ENCODE measurements at regions not wholly inside any gene's neighbourhood (a gene's known extent, or its start where the extent isn't known, plus 50 kb on each side); places are given as distances from the start of the nearest gene placed in this dataset.

DNA sequence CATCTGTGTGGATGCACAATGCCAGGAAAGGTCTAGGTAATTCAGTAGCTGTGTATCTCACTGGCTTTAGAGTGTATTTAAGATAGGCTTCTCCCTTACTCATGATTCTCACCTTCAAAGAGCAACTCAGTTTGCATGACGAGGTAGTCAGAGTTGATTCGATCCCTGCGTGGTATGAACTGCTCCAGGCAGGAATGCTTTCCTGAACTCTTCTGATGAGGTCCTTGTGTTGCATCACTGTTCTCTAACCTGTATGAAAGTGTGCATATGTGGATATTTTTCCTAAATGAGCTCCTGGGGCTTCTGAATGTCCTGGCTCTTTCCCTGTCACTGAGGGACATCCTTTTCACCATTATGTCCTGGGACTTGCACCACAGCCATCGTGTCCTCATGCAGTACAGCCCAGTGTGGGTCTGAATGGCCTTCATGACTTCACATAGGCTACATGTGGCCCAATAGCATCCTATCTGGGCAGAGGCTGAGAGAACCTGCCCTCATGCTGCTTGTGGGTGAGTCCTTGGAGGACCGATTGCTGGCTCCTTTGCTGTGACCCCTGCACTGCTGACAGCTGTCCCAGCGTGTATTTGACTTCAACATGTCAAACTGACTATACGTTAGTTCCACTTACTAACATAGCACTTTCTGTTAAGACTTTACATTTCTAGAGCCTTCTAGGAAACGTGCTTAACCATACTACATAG lies 65.3 kb upstream of the WDR1 start:
- TF ChIP-seq CTCF (IDR thresholded peaks at IDR 0.05) (no peak), POLR2A (IDR thresholded peaks at IDR 0.05) (no peak)
- intact Hi-C loops (cut with DNase I; ENCODE audit: low total_unique reads) = no loop called here

GRCh38 chr4:10180927-10181744 lies 64.5 kb upstream of the WDR1 start:
- Histone ChIP-seq H3K9me3 (no peaks in the 10 kb centered on the region), H3K4me3 (no peak overlapping the region), H3K4me1 (no peaks in the 10 kb centered on the region), H3K36me3 (no peaks in the 10 kb centered on the region), H3K27ac (no peak overlapping the region), H3K27me3 (no peaks in the 10 kb centered on the region)
- TF ChIP-seq CTCF (IDR thresholded peaks at IDR 0.05) (no peak), POLR2A (IDR thresholded peaks at IDR 0.05) (no peak)
- DNase-seq = no peak
- intact Hi-C loops (cut with DNase I; ENCODE audit: low total_unique reads) = no loop called here

More for the DNA sequence above, 65.3 kb upstream of the WDR1 start:
- no peak overlapping the region for H3K4me3 ChIP-seq
- H3K36me3 ChIP-seq = no peaks in the 10 kb centered on the region
- H3K27ac ChIP-seq = no peak overlapping the region
- H3K9me3 ChIP-seq = no peaks in the 10 kb centered on the region
- no peaks in the 10 kb centered on the region for H3K27me3 ChIP-seq
- no peaks in the 10 kb centered on the region for H3K4me1 ChIP-seq
- no peak for DNase-seq

DNA sequence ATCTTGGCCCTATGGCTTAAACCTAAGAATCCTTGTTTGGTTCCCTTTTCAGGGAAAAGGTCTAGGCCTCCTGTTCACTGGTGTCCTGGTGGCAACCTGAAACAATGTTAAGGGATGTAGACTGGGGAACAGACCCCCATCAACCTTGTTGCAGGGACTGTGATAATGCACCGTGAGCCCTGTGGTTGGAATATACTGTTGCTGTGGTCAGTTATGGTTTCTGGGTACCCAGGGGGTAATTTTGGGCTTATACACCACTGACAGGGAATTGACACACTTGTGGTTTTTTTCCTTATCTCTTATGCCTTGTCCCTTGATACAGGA lies 64.0 kb upstream of the WDR1 start:
- H3K36me3 ChIP-seq = no peaks in the 10 kb centered on the region
- DNase-seq = no peak
- no peak overlapping the region for H3K27ac ChIP-seq
- H3K9me3 ChIP-seq = no peaks in the 10 kb centered on the region
- H3K27me3 ChIP-seq = no peaks in the 10 kb centered on the region
- H3K4me1 ChIP-seq = no peaks in the 10 kb centered on the region
- intact Hi-C loops (cut with DNase I; ENCODE audit: low total_unique reads) = no loop called here
- TF ChIP-seq POLR2A (IDR thresholded peaks at IDR 0.05) (no peak), CTCF (IDR thresholded peaks at IDR 0.05) (no peak)
- no peak overlapping the region for H3K4me3 ChIP-seq

GRCh38 chr4:10179957-10180602 lies 63.5 kb upstream of the WDR1 start:
- Histone ChIP-seq H3K27me3 (no peaks in the 10 kb centered on the region), H3K36me3 (no peaks in the 10 kb centered on the region), H3K4me1 (no peaks in the 10 kb centered on the region), H3K4me3 (no peak overlapping the region), H3K9me3 (no peaks in the 10 kb centered on the region), H3K27ac (no peak overlapping the region)
- intact Hi-C loops (cut with DNase I; ENCODE audit: low total_unique reads) = no loop called here
- no peak for DNase-seq
- no peak for TF ChIP-seq CTCF (IDR thresholded peaks at IDR 0.05)
- no peak for TF ChIP-seq POLR2A (IDR thresholded peaks at IDR 0.05)

- no peaks in the 10 kb centered on the region for H3K4me1 ChIP-seq
- no peak overlapping the region for H3K27ac ChIP-seq
- intact Hi-C loops (cut with DNase I; ENCODE audit: low total_unique reads) = no loop called here
- no peaks in the 10 kb centered on the region for H3K36me3 ChIP-seq
- H3K27me3 ChIP-seq = no peaks in the 10 kb centered on the region
- H3K4me3 ChIP-seq = no peak overlapping the region
- TF ChIP-seq CTCF (IDR thresholded peaks at IDR 0.05) (no peak), POLR2A (IDR thresholded peaks at IDR 0.05) (no peak)
- DNase-seq = no peak
- no peaks in the 10 kb centered on the region for H3K9me3 ChIP-seq
These were observed 62.2 kb upstream of the WDR1 start for GRCh38 chr4:10178763-10179162.

Data from uterus (tissue), 3 donors.